ENCODE measurements at regions not wholly inside any gene's neighbourhood (a gene's known extent, or its start where the extent isn't known, plus 50 kb on each side); places are given as distances from the start of the nearest gene placed in this dataset.

GRCh38 chr5:22985446-22985845 is 132.3 kb upstream of the CDH12 start:
- intact Hi-C loops (cut with DNase I; ENCODE audit: low total_unique reads), result no loop called here
- 72 to 86% methylated on average over 1 of the region's 1 CpG for WGBS, 2 donors
- H3K4me3 ChIP-seq (ENCODE audit: low read depth, poor library complexity, severe bottlenecking), result no peak overlapping the region
- DNase-seq (ENCODE audit: low spot score in 2 of 2), result no peak
- TF ChIP-seq CTCF (IDR thresholded peaks at IDR 0.05) (no peak), POLR2A (IDR thresholded peaks at IDR 0.05) (no peak)

GRCh38 chr5:22970956-22971618 is 117.9 kb upstream of the CDH12 start:
- DNase-seq (ENCODE audit: low spot score in 2 of 2), result no peak
- TF ChIP-seq POLR2A (IDR thresholded peaks at IDR 0.05), result no peak
- TF ChIP-seq CTCF (IDR thresholded peaks at IDR 0.05), result no peak
- 74 to 77% methylated on average over 8 of the region's 8 CpGs for whole genome bisulfite sequencing, 2 donors
- intact Hi-C loops (cut with DNase I; ENCODE audit: low total_unique reads), result no loop called here
- H3K4me3 ChIP-seq (ENCODE audit: low read depth, poor library complexity, severe bottlenecking), result no peak overlapping the region

GRCh38 chr5:22970491-22970890 is 117.3 kb upstream of the CDH12 start:
- no peak for DNase-seq (ENCODE audit: low spot score in 2 of 2)
- H3K4me3 ChIP-seq (ENCODE audit: low read depth, poor library complexity, severe bottlenecking), result no peak overlapping the region
- TF ChIP-seq CTCF (IDR thresholded peaks at IDR 0.05) (no peak), POLR2A (IDR thresholded peaks at IDR 0.05) (no peak)
- intact Hi-C loops (cut with DNase I; ENCODE audit: low total_unique reads), result no loop called here
- 51 to 60% methylated on average over 5 of the region's 5 CpGs for WGBS, 2 donors

- H3K4me3 ChIP-seq (ENCODE audit: low read depth, poor library complexity, severe bottlenecking), result no peak overlapping the region
- no peak for DNase-seq (ENCODE audit: low spot score in 2 of 2)
- WGBS, 2 donors, result 81 to 85% methylated on average over 2 of the region's 2 CpGs
- intact Hi-C loops (cut with DNase I; ENCODE audit: low total_unique reads), result no loop called here
- TF ChIP-seq CTCF (IDR thresholded peaks at IDR 0.05) (no peak), POLR2A (IDR thresholded peaks at IDR 0.05) (no peak)
Observed at GRCh38 chr5:22968386-22968785, 115.2 kb upstream of the CDH12 start.

- H3K4me3 ChIP-seq (ENCODE audit: low read depth, poor library complexity, severe bottlenecking), result no peak overlapping the region
- WGBS, 2 donors, result 67 to 73% methylated on average over 1 of the region's 1 CpG
- no peak for DNase-seq (ENCODE audit: low spot score in 2 of 2)
- intact Hi-C loops (cut with DNase I; ENCODE audit: low total_unique reads), result no loop called here
- no peak for TF ChIP-seq CTCF (IDR thresholded peaks at IDR 0.05)
- TF ChIP-seq POLR2A (IDR thresholded peaks at IDR 0.05), result no peak
Observed at GRCh38 chr5:22965960-22966359, 112.8 kb upstream of the CDH12 start.

GRCh38 chr5:22964632-22965031 is 111.5 kb upstream of the CDH12 start:
- intact Hi-C loops (cut with DNase I; ENCODE audit: low total_unique reads), result no loop called here
- H3K4me3 ChIP-seq (ENCODE audit: low read depth, poor library complexity, severe bottlenecking), result no peak overlapping the region
- TF ChIP-seq CTCF (IDR thresholded peaks at IDR 0.05) (no peak), POLR2A (IDR thresholded peaks at IDR 0.05) (no peak)
- 65 to 70% methylated on average over 1 of the region's 1 CpG for whole genome bisulfite sequencing, 2 donors
- DNase-seq (ENCODE audit: low spot score in 2 of 2), result no peak
